ENCODE measurements at regions not wholly inside any gene's neighbourhood (a gene's known extent, or its start where the extent isn't known, plus 50 kb on each side); places are given as distances from the start of the nearest gene placed in this dataset.

- TF ChIP-seq TAF1 (IDR thresholded peaks at IDR 0.05; ENCODE audit: borderline replicate concordance, insufficient read depth, low read length) (no peak), REST (IDR thresholded peaks at IDR 0.05; ENCODE audit: insufficient read depth in 1 of 2, low read depth in 2 of 2, low read length in 2 of 2) (no peak)
Observed at GRCh38 chr6:120164531-120164930, 815.0 kb upstream of the MAN1A1 start.

All from PFSK-1 (cell line).